ENCODE measurements at regions not wholly inside any gene's neighbourhood (a gene's known extent, or its start where the extent isn't known, plus 50 kb on each side); places are given as distances from the start of the nearest gene placed in this dataset.

GRCh38 chr10:111367531-111367930 lies 290.7 kb downstream of the ADRA2A start:
- CTCF ChIA-PET, result no interaction called here
- BruUV-seq (replicated peaks), result no TSS peak
- intact Hi-C loops (cut with micrococcal nuclease), result no loop called here

More at GRCh38 chr10:111367531-111367930, 290.7 kb downstream of the ADRA2A start:
- H4K91ac ChIP-seq (ENCODE audit: insufficient read depth, low read depth, low read length), result no peak overlapping the region
- H2BK120ac ChIP-seq (ENCODE audit: low read depth, low read length), result no peak overlapping the region
- H3K56ac ChIP-seq (ENCODE audit: extremely low read depth, insufficient read depth, low read length), result no peak overlapping the region
- no peak overlapping the region for H2AK5ac ChIP-seq (ENCODE audit: low read depth, low read length)
- H3K27me3 ChIP-seq (ENCODE audit: control insufficient read depth, insufficient read depth, low read length), result no peaks in the 10 kb centered on the region
- H2BK20ac ChIP-seq (ENCODE audit: low read depth, low read length), result no peak overlapping the region
- H3K4ac ChIP-seq (ENCODE audit: low read depth, low read length), result no peak overlapping the region
- in situ Hi-C loops (cut with MboI; ENCODE audit: low sequenced_read_pairs) (no loop called here), dilution Hi-C loops (cut with HindIII; ENCODE audit: low sequenced_read_pairs, unreplicated experiment) (no loop called here)
- WGBS, 2 experiments (ENCODE audit: extremely low coverage in 2 of 2, insufficient read length in 1 of 2), result 50% methylated on average over 2 of the region's 2 CpGs; no CpG with 5 or more reads in 1 of the 2 experiments
- no peaks in the 10 kb centered on the region for H3K4me1 ChIP-seq (ENCODE audit: control insufficient read depth, insufficient read depth, low read length)
- H3K9me3 ChIP-seq (ENCODE audit: control insufficient read depth, insufficient read depth, low read length), result peaks cover 5% of the 10 kb centered on the region
- no peak overlapping the region for H2AFZ ChIP-seq (replicated peaks; ENCODE audit: low read length, poor library complexity)
- H2BK15ac ChIP-seq (ENCODE audit: low read depth, low read length), result no peak overlapping the region
- no peak overlapping the region for H3K4me3 ChIP-seq (ENCODE audit: insufficient read depth, low read depth, low read length)
- no peak overlapping the region for H4K5ac ChIP-seq (ENCODE audit: low read depth, low read length)
- TF ChIP-seq BHLHE40 (IDR thresholded peaks at IDR 0.05; ENCODE audit: low read depth, low read length), result no peak
- no peak for TF ChIP-seq SMC3 (IDR thresholded peaks at IDR 0.05; ENCODE audit: low read depth, low read length)
- TF ChIP-seq NFE2L2 (IDR thresholded peaks at IDR 0.05; ENCODE audit: low read depth, low read length), result no peak
- TF ChIP-seq ELK1 (IDR thresholded peaks at IDR 0.05; ENCODE audit: borderline replicate concordance, low read depth, low read length), result no peak
- TF ChIP-seq MXI1 (IDR thresholded peaks at IDR 0.05; ENCODE audit: borderline replicate concordance, low read depth, low read length), result no peak
- no peak for TF ChIP-seq FOS (IDR thresholded peaks at IDR 0.05; ENCODE audit: low read depth, low read length)
- no peak for TF ChIP-seq RFX5 (IDR thresholded peaks at IDR 0.05; ENCODE audit: low read depth, low read length)
- TF ChIP-seq POLR2A (IDR thresholded peaks at IDR 0.05; ENCODE audit: low read depth, low read length), result no peak
- TF ChIP-seq CTCF (conservative IDR thresholded peaks at IDR 0.05; ENCODE audit: low read depth, low read length), result no peak
- DNase-seq, result no peak
- H4K20me1 ChIP-seq (ENCODE audit: insufficient read depth, low read length), result no peaks in the 10 kb centered on the region
- H3K9me1 ChIP-seq (ENCODE audit: insufficient read depth, low read length), result no peaks in the 10 kb centered on the region
- no peak overlapping the region for H3K14ac ChIP-seq (replicated peaks; ENCODE audit: low read depth, low read length)
- no peak overlapping the region for H2AK9ac ChIP-seq (replicated peaks; ENCODE audit: low read depth, low read length, poor library complexity)
- POLR2A ChIA-PET (ENCODE audit: unreplicated experiment), result no interaction called here
- no peak overlapping the region for H4K8ac ChIP-seq (ENCODE audit: low read depth in 2 of 2, low read length in 2 of 2)
- no peak overlapping the region for H3K9ac ChIP-seq (ENCODE audit: low read depth, low read length)
- no peak overlapping the region for H3K4me2 ChIP-seq (ENCODE audit: low read depth, low read length)
- no peaks in the 10 kb centered on the region for H3K79me1 ChIP-seq (ENCODE audit: low read depth in 1 of 2, low read length in 2 of 2)
- no peaks in the 10 kb centered on the region for H3K36me3 ChIP-seq (ENCODE audit: control insufficient read depth, insufficient read depth, low read length)
- H2BK5ac ChIP-seq (ENCODE audit: low read depth, low read length, poor library complexity, severe bottlenecking), result no peak overlapping the region
- ATAC-seq (ENCODE audit: low read depth), result no peak
- H3K27ac ChIP-seq (ENCODE audit: insufficient read depth, low read length), result no peak overlapping the region
- H3K23ac ChIP-seq (ENCODE audit: low read depth, low read length), result no peak overlapping the region
- no peak overlapping the region for H3K18ac ChIP-seq (ENCODE audit: low read depth, low read length)
